Fibroblast of skin of left quadriceps (primary cell): ENCODE measurements at regions not wholly inside any gene's neighbourhood (a gene's known extent, or its start where the extent isn't known, plus 50 kb on each side); places are given as distances from the start of the nearest gene placed in this dataset.
"Not testable (repeated sequence)": the region's sequence is repeated elsewhere in the genome, so short reads cannot be mapped to it uniquely, and the experiment has no call there.

Experiments used
- DNase-seq, 2 experiments: peaks; one replicate each; pipeline ENCODE4 v3.0.0-alpha.2; 2013; ENCODE audit warnings: low read depth in 2 of 2

DNA sequence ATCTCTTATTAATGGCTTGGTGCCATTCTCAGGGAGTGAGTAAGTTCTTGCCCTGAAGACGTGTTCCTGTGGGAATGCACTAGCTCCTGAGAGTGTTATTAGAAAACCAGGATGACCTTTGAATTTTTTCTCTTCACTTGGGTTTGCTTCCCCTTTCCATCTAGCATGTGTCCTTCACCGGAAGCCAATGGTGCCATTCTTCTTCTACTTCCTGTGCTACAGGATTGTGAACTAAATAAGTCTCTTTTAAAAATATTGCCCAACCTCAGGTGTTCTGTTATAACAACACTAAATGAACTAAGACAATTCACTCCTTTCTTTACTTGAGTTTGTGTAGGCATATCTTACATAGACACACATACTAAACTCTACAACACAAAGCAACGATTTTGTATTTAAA is 447.0 kb downstream of the SOX11 start:
- DNase-seq = no peak

DNA sequence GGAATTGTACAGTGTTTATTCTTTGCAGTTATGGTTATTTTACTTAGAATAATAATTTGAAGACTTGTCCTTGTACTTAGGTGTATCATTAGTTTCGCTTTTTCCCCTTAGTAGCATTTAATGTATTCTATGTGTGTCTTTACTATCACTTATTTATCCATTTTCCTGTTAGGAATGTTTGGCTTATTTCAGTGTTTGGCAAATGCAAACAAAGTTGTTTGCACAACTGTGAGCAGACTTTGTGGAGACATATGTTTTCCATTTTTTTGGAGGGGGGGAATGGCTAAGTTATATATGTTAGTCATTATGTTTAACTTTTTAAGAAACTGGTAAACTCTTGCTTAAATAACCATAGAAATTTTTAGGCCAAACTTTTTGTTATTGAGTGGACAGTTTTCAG is 447.7 kb downstream of the SOX11 start:
- no peak for DNase-seq

DNA sequence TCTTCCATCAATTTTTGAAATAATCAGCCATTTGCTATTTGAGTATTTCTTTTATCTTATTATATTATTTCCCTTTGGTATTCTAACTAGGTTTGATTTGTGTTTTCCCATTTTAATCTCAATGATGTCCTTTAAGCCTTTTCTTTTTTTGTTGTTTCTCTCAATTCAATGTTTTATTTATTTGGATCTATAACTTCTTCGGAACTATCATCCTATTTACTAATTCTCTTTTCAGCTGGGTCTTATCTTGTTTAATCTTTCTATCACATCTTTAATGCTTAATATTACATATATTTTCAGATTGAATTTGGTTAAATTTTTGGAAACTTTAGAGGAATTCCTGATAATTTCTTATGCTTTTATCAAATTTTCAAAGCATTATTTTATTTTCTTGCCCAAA is 448.3 kb downstream of the SOX11 start:
- DNase-seq = no peak

DNA sequence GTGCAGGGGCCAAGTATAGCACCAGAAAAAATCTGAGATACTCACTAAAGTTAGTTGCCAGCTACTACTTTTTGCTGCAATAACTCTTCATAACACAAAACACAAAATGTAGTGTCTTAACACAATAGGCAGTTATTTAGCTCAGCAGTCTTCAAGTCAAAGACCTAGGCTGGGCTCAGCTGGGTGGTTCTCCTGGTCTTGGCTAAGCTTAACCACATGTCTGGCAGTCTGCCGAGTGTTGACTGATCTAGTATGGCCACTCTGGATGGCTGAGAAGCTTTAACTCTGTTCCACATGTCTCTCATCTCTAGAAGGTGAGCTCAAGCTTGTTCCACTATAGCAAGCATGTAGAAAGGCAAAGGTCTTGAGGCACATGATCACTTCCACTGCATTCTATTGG is 451.6 kb downstream of the SOX11 start:
- no peak for DNase-seq

DNA sequence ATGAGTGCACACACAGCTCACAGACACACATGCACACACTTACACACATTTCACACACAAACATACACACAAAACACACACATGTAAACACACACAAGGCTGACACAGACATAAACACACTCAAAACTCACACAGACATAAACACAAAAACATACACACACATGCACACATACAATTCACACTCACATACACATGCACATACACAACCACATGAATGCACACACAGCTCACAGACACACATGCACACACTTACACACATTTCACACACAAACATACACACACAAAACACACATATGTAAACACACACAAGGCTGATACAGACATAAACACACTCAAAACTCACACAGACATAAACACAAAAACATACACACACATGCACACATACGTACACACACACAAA is 455.0 kb downstream of the SOX11 start:
- DNase-seq = not testable (repeated sequence)

DNA sequence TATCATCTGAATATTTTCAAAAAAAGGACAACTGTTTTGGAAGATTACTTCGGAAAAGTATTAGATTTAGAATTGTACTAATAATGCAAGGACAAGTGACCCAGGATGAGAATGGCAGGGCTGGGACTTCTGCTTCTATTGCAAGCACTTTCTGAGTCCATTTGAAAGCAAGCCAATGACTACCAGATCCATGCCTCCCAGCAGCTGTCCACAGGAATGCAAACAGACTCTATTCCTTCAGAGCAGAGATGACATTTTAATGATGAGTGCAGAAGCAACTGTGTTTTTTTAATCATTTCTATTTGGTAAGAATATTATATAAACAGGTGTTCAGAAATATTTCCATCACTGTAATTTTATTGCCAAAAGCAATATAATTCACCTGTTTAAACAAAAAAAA is 456.7 kb downstream of the SOX11 start:
- peak; percentile 8 to 11 for DNase-seq

DNA sequence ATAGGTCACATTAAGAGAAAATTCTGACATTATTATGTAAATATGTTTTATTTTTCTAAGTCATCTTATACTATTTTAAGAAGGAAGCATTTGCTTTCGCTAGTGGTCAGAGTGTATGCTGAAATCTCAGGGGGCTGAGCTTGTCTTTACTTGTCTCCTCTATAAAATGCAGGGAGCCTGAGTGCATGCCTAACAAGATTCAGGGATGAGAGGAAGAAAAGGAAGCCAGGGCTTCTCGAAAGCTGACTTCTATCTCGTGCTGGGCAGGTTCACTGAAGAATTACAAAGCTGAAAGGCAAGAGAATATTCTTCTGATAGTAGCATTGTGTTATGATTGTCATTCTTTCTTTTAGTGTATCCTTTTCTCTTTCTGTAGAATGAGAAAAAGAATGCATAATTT is 467.4 kb downstream of the SOX11 start:
- DNase-seq = no peak

DNA sequence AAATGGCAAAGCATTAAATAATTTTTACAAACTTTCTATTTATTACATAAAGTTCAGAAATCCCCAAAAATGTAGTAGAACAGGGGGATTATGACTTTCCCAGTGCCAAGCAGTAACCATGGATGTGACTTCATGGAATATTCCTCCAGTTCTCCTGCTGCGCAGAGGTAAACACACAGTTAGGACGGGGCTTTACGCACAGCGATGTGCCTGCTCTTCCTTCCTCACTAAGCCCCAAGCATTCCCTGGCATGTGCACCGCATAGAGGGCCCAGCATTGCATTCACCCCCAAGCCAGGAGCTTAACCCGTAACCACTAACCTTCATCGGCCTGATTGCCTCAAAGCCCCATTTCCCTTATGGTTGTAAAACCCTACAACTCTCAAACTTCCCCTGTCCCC is 471.7 kb downstream of the SOX11 start:
- DNase-seq = no peak

DNA sequence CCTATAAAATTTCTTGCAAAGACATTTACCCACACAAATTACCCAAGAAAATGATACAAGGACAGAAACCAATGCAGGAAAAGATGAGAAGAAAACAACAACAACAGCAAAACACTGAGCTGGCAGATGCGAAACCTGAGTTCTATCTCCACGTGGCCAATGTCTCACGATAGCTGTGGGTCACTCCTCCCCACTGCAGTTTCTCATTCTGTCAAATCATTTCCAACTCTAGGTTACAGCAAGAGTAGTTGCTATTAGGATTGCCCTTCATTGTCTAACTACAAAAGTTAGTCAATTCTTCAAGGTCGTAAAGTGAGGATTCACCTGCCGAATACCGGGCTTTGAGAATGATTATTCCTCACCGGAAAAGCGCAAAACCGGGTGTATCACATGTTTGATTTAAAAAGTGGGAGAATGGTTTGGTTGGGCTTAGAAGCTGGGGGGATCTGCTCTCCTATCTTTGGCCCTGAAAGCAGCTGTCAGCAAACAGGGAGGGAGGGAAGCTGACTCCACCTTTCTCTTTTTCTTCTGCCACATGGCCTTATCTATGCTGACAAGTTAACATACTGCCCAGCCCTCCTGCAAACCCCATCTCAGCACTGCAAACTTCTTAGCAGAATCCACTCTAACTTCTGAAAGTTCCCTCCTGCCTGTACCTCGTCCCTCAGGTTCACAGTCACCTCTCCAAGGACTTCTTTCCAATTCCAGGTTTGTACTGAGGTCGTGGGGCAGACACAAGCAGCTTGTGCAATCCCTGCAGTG is 473.0 kb downstream of the SOX11 start:
- DNase-seq = no peak

DNA sequence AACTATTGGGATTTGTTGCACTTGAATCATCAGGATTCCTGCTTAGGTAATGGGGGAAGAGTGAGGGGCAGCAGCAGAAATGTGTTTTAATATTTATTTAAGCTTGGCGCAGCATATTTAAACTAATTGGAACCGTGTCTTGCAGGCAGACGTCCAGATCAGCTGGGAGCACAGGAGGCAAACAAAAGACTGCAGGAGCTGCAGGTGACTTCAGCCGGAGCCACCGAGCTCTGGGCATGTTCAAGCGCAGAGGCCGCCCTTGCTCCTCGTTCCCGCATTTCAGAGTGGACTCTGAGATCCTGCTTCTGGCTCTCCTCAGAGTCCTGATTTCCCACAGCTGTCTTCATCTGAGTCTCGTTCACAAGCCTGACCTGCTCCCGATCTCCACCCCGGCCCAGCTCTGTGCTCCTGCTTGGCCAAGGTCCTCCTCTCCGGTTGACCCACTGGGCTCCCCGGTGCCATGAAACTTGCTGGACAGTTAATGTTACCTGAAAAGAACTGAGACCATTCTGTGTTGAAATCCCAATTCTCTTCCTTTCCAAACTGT is 475.5 kb downstream of the SOX11 start:
- no peak for DNase-seq

DNA sequence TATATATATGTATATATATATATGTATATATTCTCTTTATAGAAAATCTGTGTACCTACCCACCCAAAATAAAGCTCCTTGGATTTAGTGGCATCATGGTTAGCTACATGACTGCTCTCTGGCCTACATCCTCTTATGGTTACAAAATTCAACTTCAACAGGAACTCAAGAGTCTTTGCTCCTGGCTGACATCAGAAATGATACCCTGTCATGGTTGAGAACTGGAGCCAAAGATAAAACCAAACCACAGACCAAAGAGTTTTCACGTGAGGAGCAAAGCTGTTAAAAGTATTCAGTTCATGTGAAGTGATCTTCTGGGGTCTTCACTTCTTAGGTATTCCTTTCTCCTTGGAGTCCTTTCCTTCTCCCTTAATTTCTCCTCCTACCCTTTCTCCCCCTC is 476.3 kb downstream of the SOX11 start:
- no peak for DNase-seq

DNA sequence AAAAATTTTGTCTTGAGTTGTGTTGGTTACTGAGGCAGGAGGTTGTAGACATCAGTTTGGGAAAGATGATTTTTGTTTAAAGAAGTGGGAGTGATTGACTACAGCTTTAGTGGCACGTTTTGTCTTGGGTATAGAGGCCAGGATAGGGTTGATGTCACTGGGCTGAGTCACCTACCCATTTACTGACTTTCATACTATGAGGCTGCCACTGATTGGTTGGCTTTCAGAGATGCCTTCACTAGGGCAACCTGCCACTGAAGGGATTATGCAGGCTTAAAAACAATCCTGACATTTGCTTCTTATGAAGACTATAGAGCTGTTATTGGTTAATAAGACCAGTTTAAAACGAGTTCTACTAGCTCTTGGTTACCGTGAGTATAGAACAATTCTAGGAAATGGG is 479.1 kb downstream of the SOX11 start:
- DNase-seq = no peak

DNA sequence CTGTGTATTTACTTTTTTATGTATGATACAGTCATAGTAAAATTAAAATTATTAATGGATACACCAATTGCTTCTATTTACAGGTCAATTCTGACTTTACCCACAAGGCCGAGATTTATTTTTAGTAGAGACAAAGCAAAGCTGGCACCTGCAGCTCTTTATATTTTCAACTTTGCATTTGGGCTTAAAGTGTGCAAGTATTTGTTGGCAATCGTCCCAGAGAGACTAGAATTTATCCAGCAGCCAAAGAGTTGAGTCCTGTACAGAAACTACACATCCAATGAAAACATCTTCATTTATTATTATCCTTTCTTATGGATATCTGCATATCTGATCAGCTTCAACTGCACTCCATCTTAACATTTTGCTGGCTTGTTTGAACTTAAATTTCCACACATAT is 485.6 kb downstream of the SOX11 start:
- DNase-seq = no peak

DNA sequence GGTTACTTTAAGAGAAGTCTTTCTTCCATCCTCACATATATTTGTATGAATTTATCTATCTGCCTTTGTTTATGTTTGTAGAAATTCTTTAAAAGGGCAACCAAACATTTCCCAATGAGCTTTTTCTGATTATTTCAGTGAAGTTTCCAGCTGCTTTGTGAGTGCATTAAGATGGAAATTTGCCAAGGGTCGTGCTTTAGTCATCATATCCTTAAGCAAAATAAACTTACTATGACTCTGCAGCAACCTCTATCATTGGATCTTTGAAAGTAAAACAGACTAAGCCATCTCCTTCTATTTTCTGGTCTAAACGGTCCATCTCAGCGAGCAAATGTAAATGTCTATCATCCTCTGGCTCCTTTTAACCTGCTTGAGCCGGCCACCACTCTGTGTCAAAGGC is 489.3 kb downstream of the SOX11 start:
- peak; percentile 65 to 66 for DNase-seq

DNA sequence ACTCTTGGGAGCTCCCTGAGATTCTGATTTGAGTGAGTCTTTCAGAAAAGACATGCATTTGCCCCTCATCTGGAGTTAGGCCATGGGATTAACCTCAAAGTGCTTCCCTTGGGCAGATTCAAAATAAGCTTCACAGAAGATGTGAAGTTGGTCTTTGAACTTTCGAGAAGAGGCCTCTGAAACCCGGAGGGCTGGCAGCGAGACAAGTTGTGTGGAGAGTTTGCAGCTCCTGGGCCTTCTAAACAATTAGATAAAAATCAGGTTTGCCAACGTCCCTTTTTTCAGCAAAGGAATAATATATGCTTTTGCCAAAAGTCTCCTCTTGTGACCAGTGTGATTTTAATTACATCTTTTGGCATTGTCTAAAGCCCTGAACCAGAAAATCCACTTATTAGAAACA is 489.7 kb downstream of the SOX11 start:
- DNase-seq = no peak

DNA sequence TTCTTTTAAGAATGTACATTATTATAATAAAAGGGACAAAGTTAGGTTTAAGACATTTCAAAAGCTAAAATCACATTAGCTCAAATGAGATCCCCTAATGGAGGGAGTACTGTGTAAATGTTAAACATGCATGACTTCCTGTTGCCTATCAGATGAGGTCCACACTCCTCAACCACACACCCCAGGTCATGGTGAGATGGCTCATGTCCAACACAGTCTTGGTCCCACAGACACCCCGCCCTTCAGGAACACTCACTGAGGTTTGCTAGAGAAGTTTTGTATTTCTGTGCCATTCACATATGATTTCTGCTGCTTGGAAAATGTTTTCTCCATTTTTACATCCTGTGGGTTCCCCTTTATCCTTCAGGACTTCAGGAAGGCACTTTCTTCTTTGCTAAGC is 491.0 kb downstream of the SOX11 start:
- DNase-seq = no peak

DNA sequence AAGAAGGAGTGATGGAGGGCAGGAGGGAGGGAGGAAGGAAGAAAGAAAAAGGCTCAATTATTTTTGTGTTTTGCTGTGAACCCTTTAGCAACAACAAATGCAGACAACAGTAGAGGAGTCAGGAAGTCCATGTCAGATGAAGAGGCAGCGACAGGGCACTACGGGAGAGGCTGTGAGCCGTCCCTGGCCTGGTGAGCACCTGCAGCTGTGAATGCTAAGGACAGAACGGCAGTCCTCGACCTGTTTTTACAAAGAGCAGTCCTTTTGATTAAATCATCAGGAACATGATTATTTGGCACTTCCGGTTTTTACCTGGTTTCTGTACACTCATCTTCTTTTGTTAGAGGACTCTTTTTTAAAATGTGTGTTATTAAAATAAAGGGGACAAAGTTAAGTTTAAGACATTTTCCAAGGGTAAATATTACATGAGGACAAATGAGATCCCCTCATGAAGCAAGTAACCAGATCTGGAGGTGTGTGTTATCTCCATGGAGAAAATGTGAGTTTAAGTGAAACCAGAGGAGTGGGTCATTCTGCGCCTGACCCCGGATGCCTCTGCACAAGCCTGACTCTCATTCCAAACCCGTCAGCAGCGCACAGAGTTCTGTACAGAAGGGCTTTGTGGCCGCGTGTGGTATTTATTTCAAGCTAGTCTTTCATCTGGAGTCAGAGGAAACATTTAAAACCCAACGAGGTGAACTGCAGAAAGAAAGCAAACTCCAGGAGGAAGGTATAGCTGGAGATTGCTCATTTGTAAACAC is 492.5 kb downstream of the SOX11 start:
- DNase-seq = peak; percentile 28 to 34

DNA sequence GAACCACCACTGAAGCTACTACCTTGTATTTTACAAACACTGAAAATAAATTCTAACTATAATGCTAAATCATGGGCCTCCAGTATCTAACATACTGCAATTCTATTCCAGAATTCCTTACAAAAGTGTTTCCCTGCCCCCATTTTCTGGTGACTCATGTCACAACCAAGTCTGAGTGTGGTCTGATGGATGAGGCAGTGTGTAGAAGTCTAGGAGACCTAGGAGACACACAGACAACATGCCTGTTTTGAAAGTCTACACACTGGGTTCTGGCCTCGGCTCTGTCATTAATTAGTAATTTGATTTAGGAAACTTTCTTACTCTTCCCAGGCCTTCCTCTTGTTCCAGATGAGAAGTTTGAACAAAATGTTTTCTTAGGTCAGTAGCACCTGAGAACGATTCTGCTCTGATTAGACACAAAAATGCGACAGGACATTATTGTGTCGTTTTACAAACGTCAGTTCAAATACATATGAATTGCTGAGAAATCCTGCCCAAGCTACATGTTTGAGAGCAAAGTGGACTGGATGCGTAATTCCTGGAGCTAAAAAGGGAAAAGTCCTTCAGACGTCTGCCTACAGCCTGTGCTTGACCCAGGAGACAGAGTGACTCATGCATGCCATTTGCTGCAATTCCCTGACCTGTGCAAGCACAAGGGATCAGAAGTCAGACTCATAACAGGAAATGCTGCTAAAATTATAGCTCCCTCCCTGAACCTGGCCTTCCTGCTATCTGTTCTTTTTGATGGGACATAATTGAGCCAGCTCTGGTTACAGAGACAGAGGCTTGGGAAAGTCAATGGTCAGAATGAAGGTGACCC is 494.4 kb downstream of the SOX11 start:
- DNase-seq = peak; percentile 31 to 42

DNA sequence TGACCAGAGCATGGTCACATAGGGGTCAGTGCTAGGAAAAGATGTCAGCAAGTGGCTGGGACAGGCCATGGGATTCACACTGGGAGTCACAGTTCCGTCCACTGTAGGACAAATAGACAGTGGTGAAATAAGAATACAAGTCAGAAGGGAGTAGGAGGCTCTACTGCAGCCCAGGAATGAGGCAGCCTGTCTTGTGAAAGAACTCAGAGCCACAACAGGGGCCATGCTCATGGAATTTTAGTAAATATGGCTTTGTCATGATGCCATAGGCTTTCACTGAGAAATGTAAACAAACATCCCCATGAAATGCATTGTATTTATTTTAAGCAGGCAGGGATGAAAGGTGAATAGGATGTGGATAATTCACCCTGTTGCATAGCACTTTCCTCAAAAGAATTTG is 504.3 kb downstream of the SOX11 start:
- DNase-seq = no peak

DNA sequence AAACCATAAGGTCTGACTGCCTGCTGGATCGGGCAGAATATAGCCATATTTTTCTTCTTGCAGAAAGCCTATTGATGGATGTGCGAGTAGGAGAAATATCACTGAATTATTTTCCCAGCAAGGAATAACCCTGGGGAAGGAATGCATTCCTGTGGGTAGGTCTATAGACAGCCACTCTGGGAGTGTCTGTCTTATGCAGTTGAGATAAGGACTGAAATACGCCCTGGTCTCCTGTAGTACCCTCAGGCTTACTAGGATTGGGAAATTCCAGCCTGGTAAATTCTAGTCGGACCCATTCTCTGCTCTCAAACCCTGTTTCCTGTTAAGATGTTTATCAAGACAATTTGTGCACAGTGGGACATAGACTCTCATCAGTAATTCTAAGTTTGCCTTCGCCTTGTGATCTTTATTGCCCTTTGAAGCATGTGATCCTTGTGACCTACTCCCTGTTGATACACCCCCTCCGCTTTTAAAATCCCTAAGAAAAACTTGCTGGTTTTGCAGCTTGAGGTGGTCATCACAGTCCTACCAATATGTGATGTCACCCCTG is 506.3 kb downstream of the SOX11 start:
- DNase-seq = not testable (repeated sequence)

DNA sequence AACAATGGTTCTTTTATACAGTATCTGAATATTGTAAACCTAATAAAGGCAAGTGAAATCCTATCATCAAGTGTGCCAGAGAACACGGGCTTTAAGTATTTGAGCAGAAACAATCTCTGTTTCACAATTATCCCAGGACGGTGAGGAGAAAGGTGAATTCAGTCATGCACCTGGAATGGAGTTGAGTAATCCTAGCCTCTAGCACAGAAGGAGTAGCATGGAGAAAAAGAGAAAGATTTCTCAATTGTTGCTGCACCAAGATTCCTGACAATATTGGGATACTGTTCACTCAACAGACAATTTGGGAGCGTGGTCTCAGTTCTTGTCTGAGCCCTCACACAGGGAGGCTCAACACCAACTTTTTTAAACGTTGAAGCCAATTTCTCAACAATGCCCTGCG is 510.6 kb downstream of the SOX11 start:
- DNase-seq = no peak
